H9 (cell line): ENCODE measurements at regions not wholly inside any gene's neighbourhood (a gene's known extent, or its start where the extent isn't known, plus 50 kb on each side); places are given as distances from the start of the nearest gene placed in this dataset.

ENCODE experiments used
- DNase-seq: peaks from one replicate; pipeline ENCODE4 v3.0.0-alpha.2; 2017
- H2AFZ ChIP-seq: one replicate; pipeline ENCODE4 v1.6.1; 2013; ENCODE audit warnings: mild to moderate bottlenecking, low read length, control low read depth, moderate library complexity
- H2AK5ac ChIP-seq: 2 replicates; pipeline ENCODE4 v1.6.1; 2013; ENCODE audit warnings: low read length, control low read depth, mixed read lengths; ENCODE audit not compliant: insufficient read length
- H2BK120ac ChIP-seq: one replicate; pipeline ENCODE4 v1.6.1; 2013; ENCODE audit warnings: low read depth, mild to moderate bottlenecking, low read length, control low read depth, inconsistent platforms; ENCODE audit not compliant: poor library complexity, severe bottlenecking
- H2BK12ac ChIP-seq: 2 replicates; pipeline ENCODE4 v1.6.1; 2013; ENCODE audit warnings: low read length, control low read depth, mixed read lengths, low read depth; ENCODE audit not compliant: insufficient read length
- H2BK15ac ChIP-seq: 2 replicates; pipeline ENCODE4 v1.6.1; 2013; ENCODE audit warnings: low read depth, low read length, control low read depth
- H2BK20ac ChIP-seq: one replicate; pipeline ENCODE4 v1.6.1; 2013; ENCODE audit warnings: low read depth, mild to moderate bottlenecking, low read length, control low read depth, inconsistent platforms; ENCODE audit not compliant: poor library complexity, severe bottlenecking
- H2BK5ac ChIP-seq: 2 replicates; pipeline ENCODE4 v1.6.1; 2013; ENCODE audit warnings: low read length, control low read depth, mixed read lengths; ENCODE audit not compliant: insufficient read length
- H3K14ac ChIP-seq: 2 replicates; pipeline ENCODE4 v1.6.1; 2013; ENCODE audit warnings: low read length, control low read depth; ENCODE audit not compliant: insufficient read depth
- H3K18ac ChIP-seq: 2 replicates; pipeline ENCODE4 v1.6.1; 2013; ENCODE audit warnings: low read depth, mild to moderate bottlenecking, mixed read lengths, low read length, control low read depth; ENCODE audit not compliant: insufficient read length
- H3K23ac ChIP-seq: 2 replicates; pipeline ENCODE4 v1.6.1; 2013; ENCODE audit warnings: low read length, control low read depth, mixed read lengths, low read depth; ENCODE audit not compliant: insufficient read length
- H3K23me2 ChIP-seq: 2 replicates; pipeline ENCODE4 v1.6.1; 2013; ENCODE audit warnings: low read depth, mild to moderate bottlenecking, mixed read lengths, low read length, control low read depth; ENCODE audit not compliant: insufficient read length, poor library complexity, severe bottlenecking
- H3K27ac ChIP-seq: 2 replicates; pipeline ENCODE4 v1.5.1; 2013; ENCODE audit warnings: low read length, control low read depth, mixed read lengths, low read depth; ENCODE audit not compliant: insufficient read length
- H3K27me3 ChIP-seq: 2 replicates; pipeline ENCODE4 v1.6.1; 2013; ENCODE audit warnings: low read length, control low read depth, inconsistent platforms; ENCODE audit not compliant: insufficient read depth
- H3K4ac ChIP-seq: 2 replicates; pipeline ENCODE4 v1.6.1; 2013; ENCODE audit warnings: low read depth, mild to moderate bottlenecking, control low read depth, inconsistent platforms, low read length, moderate library complexity
- H3K4me1 ChIP-seq: 2 replicates; pipeline ENCODE4 v1.6.1; 2013; ENCODE audit warnings: low read length, control low read depth, inconsistent platforms; ENCODE audit not compliant: insufficient read depth
- H3K4me2 ChIP-seq: 2 replicates; pipeline ENCODE4 v1.6.1; 2013; ENCODE audit warnings: low read length, control low read depth, mixed read lengths; ENCODE audit not compliant: insufficient read length, insufficient read depth
- H3K56ac ChIP-seq: 2 replicates; pipeline ENCODE4 v1.6.1; 2013; ENCODE audit warnings: low read depth, mild to moderate bottlenecking, mixed read lengths, low read length, control low read depth; ENCODE audit not compliant: insufficient read length
- H3K79me1 ChIP-seq: 2 replicates; pipeline ENCODE4 v1.6.1; 2013; ENCODE audit warnings: low read depth, mild to moderate bottlenecking, moderate library complexity, low read length, control low read depth, inconsistent platforms; ENCODE audit not compliant: insufficient read depth, poor library complexity, severe bottlenecking
- H3K79me2 ChIP-seq: 2 replicates; pipeline ENCODE4 v1.6.1; 2013; ENCODE audit warnings: low read length, control low read depth, inconsistent platforms; ENCODE audit not compliant: insufficient read depth
- H3K9ac ChIP-seq: 2 replicates; pipeline ENCODE4 v1.6.1; 2013; ENCODE audit warnings: low read length, control low read depth, mixed read lengths; ENCODE audit not compliant: insufficient read length; ENCODE audit errors: extremely low read depth
- H3K9me3 ChIP-seq: one replicate; pipeline ENCODE4 v1.6.1; 2013; ENCODE audit warnings: low read depth, low read length, inconsistent platforms; ENCODE audit not compliant: control insufficient read depth
- H3T11ph ChIP-seq: one replicate; pipeline ENCODE4 v1.6.1; 2013; ENCODE audit warnings: mild to moderate bottlenecking, low read length, control low read depth, inconsistent platforms
- H4K20me1 ChIP-seq: one replicate; pipeline ENCODE4 v1.6.1; 2013; ENCODE audit not compliant: control insufficient read depth, insufficient read length, insufficient read depth
- H4K5ac ChIP-seq: 2 replicates; pipeline ENCODE4 v1.6.1; 2013; ENCODE audit warnings: low read depth, mild to moderate bottlenecking, mixed read lengths, low read length, control low read depth; ENCODE audit not compliant: insufficient read length
- H4K8ac ChIP-seq: replicated peaks from 2 replicates; pipeline ENCODE4 v1.6.1; 2013; ENCODE audit warnings: low read length, control low read depth, mixed read lengths, low read depth; ENCODE audit not compliant: insufficient read length
- H4K91ac ChIP-seq: 2 replicates; pipeline ENCODE4 v1.6.1; 2013; ENCODE audit warnings: low read depth, mild to moderate bottlenecking, moderate library complexity, mixed read lengths, low read length, control low read depth; ENCODE audit not compliant: insufficient read length
- H3K27ac Mint-ChIP-seq, 3 experiments: 2 replicates in 2 of 3; 3 replicates in 1 of 3; pipeline ENCODE4 v1.8.0; 2020 to 2021; ENCODE audit warnings: mixed read lengths in 3 of 3, mild to moderate bottlenecking in 1 of 3, moderate library complexity in 1 of 3
- H3K27me3 Mint-ChIP-seq: 2 replicates; pipeline ENCODE4 v1.8.0; 2021; ENCODE audit warnings: low read depth, mild to moderate bottlenecking, moderate library complexity, mixed read lengths
- H3K36me3 Mint-ChIP-seq, 3 experiments: 2 replicates in 2 of 3; 3 replicates in 1 of 3; pipeline ENCODE4 v1.8.0; 2020 to 2021; ENCODE audit warnings: low read depth in 3 of 3, mixed read lengths in 3 of 3; ENCODE audit not compliant: insufficient read depth in 1 of 3
- H3K4me1 Mint-ChIP-seq, 2 experiments: 2 replicates each; pipeline ENCODE4 v1.8.0; 2020; ENCODE audit warnings: mixed read lengths in 2 of 2
- H3K4me3 Mint-ChIP-seq, 2 experiments: 2 replicates in 1 of 2; 3 replicates in 1 of 2; pipeline ENCODE4 v1.8.0; 2020 to 2021; ENCODE audit warnings: mild to moderate bottlenecking in 2 of 2, mixed read lengths in 2 of 2, moderate library complexity in 1 of 2
- H3K9me3 Mint-ChIP-seq, 2 experiments: 2 replicates in 1 of 2; 3 replicates in 1 of 2; pipeline ENCODE4 v1.8.0; 2020; ENCODE audit warnings: mild to moderate bottlenecking in 2 of 2, mixed read lengths in 2 of 2, moderate library complexity in 1 of 2
- CTCF ChIP-seq: fragments of 200-600 bp; sonication (generic); conservative IDR thresholded peaks from 3 replicates; pipeline ENCODE4 v1.8.0; 2021; ENCODE audit warnings: antibody characterized with exemption, mild to moderate bottlenecking
- WGBS: extraction: QIAGEN DNeasy Blood & Tissue Kit; methylation state at CpG from one replicate; pipeline ENCODE4 v1.1.7; 2013; ENCODE audit warnings: missing lambda C conversion rate, low lambda C conversion rate, mixed read lengths; ENCODE audit not compliant: insufficient read length; ENCODE audit errors: extremely low coverage; 5-methylcytosine and 5-hydroxymethylcytosine counted together

DNA sequence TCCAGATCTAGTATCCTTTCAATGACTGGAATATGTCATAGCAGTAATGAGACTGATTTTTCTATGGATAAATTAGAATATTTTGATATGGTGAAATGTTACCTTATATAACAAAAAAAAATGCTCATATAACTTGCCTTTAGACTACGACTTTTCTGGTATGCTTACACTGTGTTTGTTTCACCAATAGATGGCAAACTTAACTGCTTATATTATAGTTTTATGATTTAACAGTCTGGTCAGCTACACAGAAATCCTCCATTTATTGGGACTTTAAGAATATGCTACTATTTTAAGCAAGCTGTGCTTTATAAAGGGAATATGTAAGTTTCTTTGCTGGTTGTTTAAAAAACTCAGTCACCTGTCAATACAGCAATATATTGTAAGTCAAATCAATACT, 205.6 kb downstream of the VGLL3 start:
- Histone ChIP-seq H4K20me1 (no peaks in the 10 kb centered on the region), H3K27ac (no peak overlapping the region), H3K27me3 (no peaks in the 10 kb centered on the region), H2BK120ac (no peak overlapping the region), H3K14ac (no peak overlapping the region), H2BK12ac (no peak overlapping the region), H2AK5ac (no peak overlapping the region), H4K8ac (no peak overlapping the region), H2AFZ (no peak overlapping the region), H3K9ac (no peak overlapping the region), H3T11ph (no peak overlapping the region), H3K18ac (no peak overlapping the region), H2BK20ac (no peak overlapping the region), H3K79me2 (no peaks in the 10 kb centered on the region), H3K4me1 (no peaks in the 10 kb centered on the region), H4K5ac (no peak overlapping the region), H3K4ac (no peak overlapping the region), H3K56ac (no peak overlapping the region), H3K4me2 (no peak overlapping the region), H2BK5ac (no peak overlapping the region), H3K23me2 (no peaks in the 10 kb centered on the region), H4K91ac (no peak overlapping the region), H3K79me1 (no peaks in the 10 kb centered on the region), H3K9me3 (no peaks in the 10 kb centered on the region), H2BK15ac (no peak overlapping the region), H3K23ac (no peak overlapping the region)
- Mint-ChIP-seq H3K9me3 (no peaks in the 10 kb centered on the region), H3K27ac (no peak overlapping the region), H3K4me3 (no peak overlapping the region), H3K36me3 (no peaks in the 10 kb centered on the region), H3K4me1 (no peaks in the 10 kb centered on the region), H3K27me3 (no peaks in the 10 kb centered on the region)
- peak; percentile 24; the same call in 1 of the 3 replicates for TF ChIP-seq CTCF
- no peak for DNase-seq
- no CpG with 5 or more reads among the region's 1 CpG for WGBS
